ENCODE measurements at regions not wholly inside any gene's neighbourhood (a gene's known extent, or its start where the extent isn't known, plus 50 kb on each side); places are given as distances from the start of the nearest gene placed in this dataset.

DNA sequence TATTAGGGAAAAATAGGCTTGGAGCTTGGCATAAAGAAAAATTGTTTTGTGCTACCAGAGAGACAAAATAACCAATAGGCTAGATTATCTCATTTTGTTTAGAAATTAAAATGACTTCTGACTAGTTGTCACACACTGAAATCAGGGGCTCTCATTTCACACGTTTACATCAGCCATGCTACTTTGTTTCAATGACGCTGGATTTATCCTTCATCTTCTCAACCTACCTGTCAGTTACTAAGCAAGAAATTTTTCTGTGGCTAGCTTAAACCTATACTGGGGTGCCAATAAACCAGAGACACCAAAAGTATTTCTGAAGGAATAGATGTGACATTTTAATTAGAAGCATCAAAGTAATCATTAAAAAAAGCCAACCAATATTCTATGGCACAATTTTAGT lies 518.1 kb upstream of the NR5A2 start:
- no peaks in the 10 kb centered on the region for H3K4me1 ChIP-seq
- H3K36me3 ChIP-seq = no peaks in the 10 kb centered on the region
- no peak overlapping the region for H3K27ac ChIP-seq
- no peak for DNase-seq
- 89 to 90% methylated on average over 2 of the region's 2 CpGs for WGBS, 2 donors
- H3K27me3 ChIP-seq = no peaks in the 10 kb centered on the region
- intact Hi-C loops (cut with DNase I) = no loop called here
- H3K4me3 ChIP-seq = no peak overlapping the region
- TF ChIP-seq POLR2A (IDR thresholded peaks at IDR 0.05) = no peak
- TF ChIP-seq POLR2AphosphoS5 (IDR thresholded peaks at IDR 0.05) = no peak
- TF ChIP-seq EP300 (IDR thresholded peaks at IDR 0.05) = no peak
- TF ChIP-seq CTCF (IDR thresholded peaks at IDR 0.05) = no peak
- H3K9me3 ChIP-seq = no peaks in the 10 kb centered on the region

- TF ChIP-seq CTCF (IDR thresholded peaks at IDR 0.05) (no peak), POLR2A (IDR thresholded peaks at IDR 0.05) (no peak), POLR2AphosphoS5 (IDR thresholded peaks at IDR 0.05) (no peak), EP300 (IDR thresholded peaks at IDR 0.05) (no peak)
- intact Hi-C loops (cut with DNase I) = no loop called here
- WGBS, 2 donors = 70 to 77% methylated on average over 5 of the region's 5 CpGs
- no peak overlapping the region for H3K27ac ChIP-seq
- no peaks in the 10 kb centered on the region for H3K27me3 ChIP-seq
- H3K4me1 ChIP-seq = no peaks in the 10 kb centered on the region
- DNase-seq = no peak
- no peak overlapping the region for H3K4me3 ChIP-seq
- H3K9me3 ChIP-seq = no peaks in the 10 kb centered on the region
- no peaks in the 10 kb centered on the region for H3K36me3 ChIP-seq
Measured at GRCh38 chr1:199510314-199510713, 517.2 kb upstream of the NR5A2 start.

DNA sequence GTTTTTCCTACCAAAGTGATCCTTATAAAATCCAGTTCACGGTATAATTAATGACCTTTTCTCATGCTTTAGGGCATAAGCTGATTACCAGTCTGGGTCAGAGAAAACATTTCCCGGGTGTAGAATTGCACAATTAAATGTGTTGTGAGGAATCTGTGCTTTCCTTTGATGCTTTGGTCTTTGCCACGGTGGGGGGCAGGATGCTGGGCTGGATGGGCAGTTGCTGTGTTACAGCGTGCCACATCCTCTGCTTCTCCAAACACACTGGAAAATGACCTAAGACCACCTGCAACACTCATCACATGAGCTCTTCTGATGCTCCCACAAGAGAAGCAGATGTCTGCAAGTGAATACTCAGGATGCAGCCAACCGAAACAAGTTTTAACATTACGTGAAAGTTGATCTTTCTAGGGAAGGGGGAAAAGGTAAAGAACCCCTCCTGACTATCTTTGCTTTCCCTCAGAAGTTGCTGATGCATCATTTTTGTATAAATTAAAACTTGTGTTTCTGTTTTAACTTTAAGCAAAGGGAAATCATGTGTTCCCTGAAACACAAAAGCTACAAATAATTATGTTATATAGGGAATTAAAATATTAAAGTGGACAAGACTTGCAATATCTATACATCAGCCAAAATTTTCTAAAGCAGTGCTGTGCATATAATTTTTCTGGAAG lies 515.3 kb upstream of the NR5A2 start:
- intact Hi-C loops (cut with DNase I) = no loop called here
- Histone ChIP-seq H3K9me3 (no peaks in the 10 kb centered on the region), H3K27me3 (no peaks in the 10 kb centered on the region), H3K27ac (no peak overlapping the region), H3K4me1 (no peaks in the 10 kb centered on the region), H3K36me3 (no peaks in the 10 kb centered on the region), H3K4me3 (no peak overlapping the region)
- WGBS, 2 donors = 71 to 74% methylated on average over 6 of the region's 6 CpGs
- TF ChIP-seq EP300 (IDR thresholded peaks at IDR 0.05) = no peak
- no peak for DNase-seq

DNA sequence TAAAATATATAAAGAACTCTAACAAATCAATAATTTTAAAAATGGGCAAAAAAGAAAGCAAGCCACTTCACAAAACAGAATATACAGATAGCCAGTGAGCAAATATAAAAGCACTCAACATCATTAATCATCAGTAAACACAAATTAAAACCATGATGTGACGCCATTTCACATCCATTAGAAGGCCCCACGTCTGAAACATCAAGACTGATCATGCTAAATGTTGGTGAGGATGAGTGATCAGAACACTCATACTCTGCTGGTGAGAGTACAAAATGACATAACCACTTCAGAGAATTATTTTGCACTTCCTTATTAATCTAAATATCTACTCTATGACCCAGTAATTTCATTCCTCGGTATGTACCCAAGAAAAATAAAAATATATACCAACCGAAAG lies 512.2 kb upstream of the NR5A2 start:
- no peaks in the 10 kb centered on the region for H3K9me3 ChIP-seq
- no peak for TF ChIP-seq CTCF (IDR thresholded peaks at IDR 0.05)
- no peak for TF ChIP-seq POLR2AphosphoS5 (IDR thresholded peaks at IDR 0.05)
- TF ChIP-seq EP300 (IDR thresholded peaks at IDR 0.05) = no peak
- no peak for TF ChIP-seq POLR2A (IDR thresholded peaks at IDR 0.05)
- H3K4me3 ChIP-seq = no peak overlapping the region
- intact Hi-C loops (cut with DNase I) = no loop called here
- no peak for DNase-seq
- H3K27me3 ChIP-seq = no peaks in the 10 kb centered on the region
- no peaks in the 10 kb centered on the region for H3K4me1 ChIP-seq
- no peak overlapping the region for H3K27ac ChIP-seq
- H3K36me3 ChIP-seq = no peaks in the 10 kb centered on the region
- 72 to 76% methylated on average over 4 of the region's 4 CpGs for WGBS, 2 donors

DNA sequence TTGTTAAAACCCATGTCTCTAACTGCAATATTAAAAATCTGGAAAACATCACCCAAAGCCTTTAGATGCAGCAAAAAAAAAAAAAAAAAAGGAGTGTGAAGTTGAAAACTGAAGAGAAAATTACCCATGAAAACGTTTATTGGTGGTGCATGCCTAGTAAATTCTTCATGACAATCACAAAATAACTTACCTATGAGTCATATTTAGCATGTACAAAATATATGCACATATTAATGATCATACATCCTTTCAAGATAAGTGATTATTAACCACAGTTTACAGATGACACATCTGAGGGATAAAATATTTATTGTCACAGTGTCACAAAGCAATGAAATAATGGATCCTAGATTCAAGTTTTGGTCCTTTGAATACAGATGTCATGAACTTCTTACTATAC lies 505.2 kb upstream of the NR5A2 start:
- TF ChIP-seq POLR2AphosphoS5 (IDR thresholded peaks at IDR 0.05) = no peak
- no peak for TF ChIP-seq EP300 (IDR thresholded peaks at IDR 0.05)
- no peak for TF ChIP-seq POLR2A (IDR thresholded peaks at IDR 0.05)
- no peak for TF ChIP-seq CTCF (IDR thresholded peaks at IDR 0.05)
- 7 to 36% methylated on average over 1 of the region's 1 CpG for WGBS, 2 donors
- Histone ChIP-seq H3K9me3 (no peaks in the 10 kb centered on the region), H3K27me3 (no peaks in the 10 kb centered on the region), H3K4me1 (peaks cover 0 to 8% (median 2%) of the 10 kb centered on the region in 4 donors), H3K4me3 (no peak overlapping the region), H3K27ac (no peak overlapping the region), H3K36me3 (no peaks in the 10 kb centered on the region)
- DNase-seq = no peak
- intact Hi-C loops (cut with DNase I) = no loop called here

Data from sigmoid colon (tissue), 6 donors.